ENCODE measurements at regions not wholly inside any gene's neighbourhood (a gene's known extent, or its start where the extent isn't known, plus 50 kb on each side); places are given as distances from the start of the nearest gene placed in this dataset.

DNA sequence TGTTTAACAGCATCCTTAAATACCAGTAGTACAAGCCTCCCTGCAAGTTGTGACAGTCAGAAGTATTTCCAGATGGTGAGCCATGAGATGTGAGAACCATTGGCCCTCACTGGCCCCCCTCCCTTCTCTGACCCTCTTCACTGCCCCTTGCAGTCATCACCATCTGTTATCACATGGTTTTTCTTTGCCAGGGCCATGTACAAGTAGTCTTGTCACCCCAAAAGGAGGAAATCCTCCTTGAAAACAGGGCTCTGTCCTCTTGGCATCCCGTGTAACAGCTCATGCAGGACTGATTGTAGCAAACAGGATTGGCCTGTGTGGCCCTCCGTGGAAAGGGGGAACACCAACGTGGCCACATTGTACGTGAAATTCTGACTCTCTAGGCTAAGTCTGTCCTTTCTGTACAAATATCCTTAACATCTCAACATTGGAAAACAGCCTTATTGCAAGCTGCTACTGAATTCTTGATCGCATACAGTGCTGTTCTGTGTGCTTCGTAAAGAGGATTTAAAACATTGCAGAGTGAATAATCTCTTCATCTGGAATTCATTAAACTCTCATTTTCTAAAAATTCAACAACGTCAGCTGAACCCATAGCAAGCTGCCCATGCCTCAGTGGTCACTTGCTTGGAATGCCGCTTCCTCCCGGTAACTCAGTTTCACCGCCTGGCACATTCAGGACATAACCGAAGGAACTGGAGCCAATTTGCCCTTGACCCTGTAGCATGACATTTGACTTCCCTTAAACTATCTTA, 171.7 kb downstream of the ATPSCKMT start:
- POLR2A ChIA-PET, result no interaction called here
- WGBS (ENCODE audit: insufficient coverage), result 54% methylated on average over 4 of the region's 11 CpGs
- Histone ChIP-seq H3K27me3 (replicated peaks in 1 of 2; ENCODE audit: control insufficient read depth in 2 of 2, extremely low read depth in 1 of 2, insufficient read depth in 2 of 2, low read length in 1 of 2) (peaks cover 0 to 8% of the 10 kb centered on the region in 2 experiments), H3K9me3 (no peaks in the 10 kb centered on the region), H3K27ac (ENCODE audit: low read length) (no peak overlapping the region), H3K4me1 (ENCODE audit: control insufficient read depth in 1 of 2, extremely low read depth in 1 of 2, insufficient read depth in 2 of 2, low read length in 2 of 2) (no peaks in the 10 kb centered on the region), H3K36me3 (ENCODE audit: control insufficient read depth in 2 of 2, extremely low read depth in 1 of 2, insufficient read depth in 1 of 2, low read length in 1 of 2) (no peaks in the 10 kb centered on the region), H3K4me3 (ENCODE audit: control insufficient read depth in 1 of 2, extremely low read depth in 1 of 2, low read length in 1 of 2) (no peak overlapping the region)
- H3K9me3 Mint-ChIP-seq, result peaks cover 0 to 3% (median 0%) of the 10 kb centered on the region in 3 donors
- H3K4me1 Mint-ChIP-seq, result no peaks in the 10 kb centered on the region
- no peak overlapping the region for H3K4me3 Mint-ChIP-seq
- H3K36me3 Mint-ChIP-seq, result no peaks in the 10 kb centered on the region
- CTCF ChIA-PET, result no interaction called here
- DNase-seq, result no peak
- ATAC-seq (replicated peaks in 1 of 4), result no peak
- no peak overlapping the region for H3K27ac Mint-ChIP-seq
- H3K27me3 Mint-ChIP-seq, result peaks cover 3 to 8% of the 10 kb centered on the region in 2 donors

DNA sequence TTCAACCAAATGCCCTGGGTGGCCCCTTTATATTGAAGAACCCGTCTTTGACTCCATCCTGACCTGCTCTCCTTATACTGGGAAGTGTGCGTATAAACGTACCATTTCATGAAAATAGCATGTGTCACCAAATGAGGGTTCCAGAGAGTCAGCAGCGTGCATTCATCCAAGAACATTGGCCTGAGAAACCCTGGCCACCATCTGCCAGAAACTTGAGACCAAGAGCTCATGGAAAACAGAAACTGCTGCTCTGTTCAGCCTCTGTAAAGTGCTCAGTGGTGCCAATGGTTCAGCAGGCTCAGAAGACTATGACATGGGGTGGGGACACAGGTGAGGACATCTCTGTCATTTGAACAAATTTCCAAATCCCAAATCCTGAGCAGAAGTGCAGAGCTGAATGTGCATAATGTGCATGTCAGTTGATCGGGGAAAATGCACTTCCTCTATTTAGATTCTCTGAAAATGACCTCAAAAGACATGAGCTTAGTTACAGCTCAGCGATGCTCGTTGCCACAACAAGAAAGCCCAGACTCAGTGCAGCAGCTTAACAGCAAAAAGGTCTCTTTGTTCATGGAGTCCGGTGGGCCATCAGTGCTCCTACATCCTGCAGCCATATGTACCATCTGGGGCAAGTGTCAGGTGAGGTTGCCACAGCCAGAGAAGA, 176.1 kb downstream of the ATPSCKMT start:
- 66% methylated on average over 4 of the region's 8 CpGs for WGBS (ENCODE audit: insufficient coverage)
- Histone ChIP-seq H3K4me3 (ENCODE audit: control insufficient read depth in 1 of 2, extremely low read depth in 1 of 2, low read length in 1 of 2) (no peak overlapping the region), H3K27me3 (replicated peaks in 1 of 2; ENCODE audit: control insufficient read depth in 2 of 2, extremely low read depth in 1 of 2, insufficient read depth in 2 of 2, low read length in 1 of 2) (peaks cover 0 to 3% of the 10 kb centered on the region in 2 experiments), H3K36me3 (ENCODE audit: control insufficient read depth in 2 of 2, extremely low read depth in 1 of 2, insufficient read depth in 1 of 2, low read length in 1 of 2) (no peaks in the 10 kb centered on the region), H3K4me1 (ENCODE audit: control insufficient read depth in 1 of 2, extremely low read depth in 1 of 2, insufficient read depth in 2 of 2, low read length in 2 of 2) (no peaks in the 10 kb centered on the region), H3K27ac (ENCODE audit: low read length) (no peak overlapping the region), H3K9me3 (no peaks in the 10 kb centered on the region)
- H3K4me3 Mint-ChIP-seq, result no peak overlapping the region
- H3K9me3 Mint-ChIP-seq, result peaks cover 0 to 7% (median 4%) of the 10 kb centered on the region in 3 donors
- H3K27me3 Mint-ChIP-seq, result peaks cover 4 to 8% of the 10 kb centered on the region in 2 donors
- ATAC-seq (replicated peaks in 1 of 4), result no peak
- H3K27ac Mint-ChIP-seq, result no peak overlapping the region
- peaks cover 0 to 2% (median 0%) of the 10 kb centered on the region in 3 donors for H3K4me1 Mint-ChIP-seq
- ChIA-PET POLR2A (no interaction called here), CTCF (no interaction called here)
- no peaks in the 10 kb centered on the region for H3K36me3 Mint-ChIP-seq
- DNase-seq, result no peak

DNA sequence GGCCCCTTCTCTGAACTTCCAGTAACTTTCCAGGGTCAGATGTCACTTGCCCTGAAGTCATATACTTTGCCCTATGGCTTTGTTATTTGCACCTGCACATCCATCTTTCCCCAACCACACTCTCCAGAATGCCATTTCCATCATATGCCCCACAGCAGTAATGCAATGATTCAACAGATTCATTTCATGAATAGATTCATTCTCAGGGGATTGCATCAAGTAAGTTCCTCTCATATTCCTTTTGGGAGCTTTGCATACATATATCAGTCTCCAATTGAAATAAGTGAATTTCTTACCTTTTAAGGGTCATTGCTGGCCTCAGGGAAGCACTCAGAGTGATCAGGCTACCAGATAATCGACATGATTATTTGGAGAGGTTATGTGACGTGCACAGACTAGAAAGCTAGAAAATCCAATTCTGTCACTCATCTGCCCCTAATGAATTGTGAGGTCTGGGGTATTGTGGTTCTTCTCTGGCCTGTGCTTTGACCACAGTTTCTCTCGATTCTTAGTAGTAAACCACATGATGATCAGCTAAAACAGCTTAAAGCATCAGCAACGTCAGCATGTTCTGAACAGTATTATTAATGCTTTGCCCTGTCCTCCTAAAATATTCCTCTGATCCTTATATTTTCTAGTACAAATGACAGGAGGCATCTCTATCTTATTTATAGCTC, 179.9 kb downstream of the ATPSCKMT start:
- ChIA-PET POLR2A (no interaction called here), CTCF (no interaction called here)
- peaks cover 4 to 6% (median 6%) of the 10 kb centered on the region in 3 donors for H3K9me3 Mint-ChIP-seq
- Histone ChIP-seq H3K4me3 (ENCODE audit: control insufficient read depth in 1 of 2, extremely low read depth in 1 of 2, low read length in 1 of 2) (no peak overlapping the region), H3K9me3 (no peaks in the 10 kb centered on the region), H3K4me1 (ENCODE audit: control insufficient read depth in 1 of 2, extremely low read depth in 1 of 2, insufficient read depth in 2 of 2, low read length in 2 of 2) (no peaks in the 10 kb centered on the region), H3K27me3 (replicated peaks in 1 of 2; ENCODE audit: control insufficient read depth in 2 of 2, extremely low read depth in 1 of 2, insufficient read depth in 2 of 2, low read length in 1 of 2) (no peaks in the 10 kb centered on the region), H3K36me3 (ENCODE audit: control insufficient read depth in 2 of 2, extremely low read depth in 1 of 2, insufficient read depth in 1 of 2, low read length in 1 of 2) (no peaks in the 10 kb centered on the region), H3K27ac (ENCODE audit: low read length) (no peak overlapping the region)
- H3K4me1 Mint-ChIP-seq, result peaks cover 0 to 2% (median 0%) of the 10 kb centered on the region in 3 donors
- no peaks in the 10 kb centered on the region for H3K36me3 Mint-ChIP-seq
- no peak overlapping the region for H3K4me3 Mint-ChIP-seq
- ATAC-seq (replicated peaks in 1 of 4) (no peak), DNase-seq (no peak)
- H3K27ac Mint-ChIP-seq, result no peak overlapping the region
- peaks cover 0 to 1% of the 10 kb centered on the region in 2 donors for H3K27me3 Mint-ChIP-seq
- 59% methylated on average over 3 of the region's 4 CpGs for WGBS (ENCODE audit: insufficient coverage)

DNA sequence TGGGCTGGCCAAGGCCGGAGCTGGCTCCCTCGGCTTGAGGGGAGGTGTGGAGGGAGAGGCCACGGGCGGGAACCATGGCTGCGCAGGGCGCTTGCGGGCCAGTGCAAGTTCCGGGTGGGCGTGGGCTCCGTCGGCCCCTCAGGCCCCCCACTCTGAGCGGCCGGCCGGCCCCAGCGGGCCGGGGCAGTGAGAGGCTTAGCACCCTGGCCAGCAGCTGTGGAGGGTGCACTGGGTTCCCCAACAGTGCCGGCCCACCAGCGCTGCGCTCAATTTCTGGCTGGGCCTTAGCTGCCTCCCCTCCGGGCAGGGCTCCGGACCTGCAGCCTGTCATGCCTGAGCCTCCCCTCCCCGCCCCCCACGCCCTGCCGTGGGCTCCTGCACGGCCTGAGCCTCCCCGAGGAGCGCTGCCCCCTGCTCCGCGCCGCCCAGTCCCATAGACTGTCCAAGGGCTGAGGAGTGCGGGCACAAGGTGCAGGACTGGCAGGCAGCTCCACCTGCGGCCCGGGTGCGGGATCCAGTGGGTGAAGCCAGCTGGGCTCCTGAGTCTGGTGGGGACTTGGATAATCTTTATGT, 184.2 kb downstream of the ATPSCKMT start:
- 93% methylated on average over 29 of the region's 34 CpGs for WGBS (ENCODE audit: insufficient coverage)
- H3K27me3 Mint-ChIP-seq, result peaks cover 0 to 1% of the 10 kb centered on the region in 2 donors

DNA sequence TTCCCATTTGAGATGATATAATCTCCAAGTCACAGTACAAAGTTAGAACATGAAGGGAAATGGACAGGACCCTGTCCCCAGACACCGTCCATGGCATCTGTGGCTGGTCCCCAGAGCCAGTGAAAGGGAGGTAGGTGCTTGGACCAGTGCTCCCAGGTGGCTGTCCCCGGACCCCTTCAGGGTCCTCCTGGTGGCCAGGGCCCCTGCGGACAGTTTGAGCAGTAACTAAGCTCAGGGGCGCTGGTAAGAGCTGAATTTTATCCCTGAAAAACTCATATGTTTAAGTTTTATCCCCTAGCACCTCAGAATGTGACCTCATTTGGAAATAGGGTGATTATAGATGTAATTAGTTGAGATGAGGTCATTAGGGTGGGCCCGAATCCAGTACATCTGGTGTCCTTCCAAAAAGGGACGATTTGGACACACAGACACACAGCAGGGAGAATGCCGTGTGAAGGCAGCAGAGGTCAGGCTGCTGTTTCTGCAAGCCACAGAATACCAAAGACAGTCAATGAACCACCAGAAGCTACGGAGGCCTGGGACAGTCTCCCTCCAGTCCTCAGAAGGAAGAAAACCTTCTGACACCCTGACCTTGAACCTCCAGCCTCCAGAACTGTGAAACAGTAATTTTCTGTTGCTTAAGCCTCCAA, 185.0 kb downstream of the ATPSCKMT start:
- H3K4me3 ChIP-seq (ENCODE audit: control insufficient read depth in 1 of 2, extremely low read depth in 1 of 2, low read length in 1 of 2), result no peak overlapping the region
- 82% methylated on average over 5 of the region's 8 CpGs for WGBS (ENCODE audit: insufficient coverage)
- CTCF ChIA-PET, result no interaction called here
- H3K9me3 Mint-ChIP-seq, result peaks cover 3 to 9% (median 6%) of the 10 kb centered on the region in 3 donors
- H3K36me3 ChIP-seq (ENCODE audit: control insufficient read depth in 2 of 2, extremely low read depth in 1 of 2, insufficient read depth in 1 of 2, low read length in 1 of 2), result no peaks in the 10 kb centered on the region
- no peak overlapping the region for H3K27ac Mint-ChIP-seq
- no peaks in the 10 kb centered on the region for H3K4me1 ChIP-seq (ENCODE audit: control insufficient read depth in 1 of 2, extremely low read depth in 1 of 2, insufficient read depth in 2 of 2, low read length in 2 of 2)
- peaks cover 0 to 2% (median 0%) of the 10 kb centered on the region in 3 donors for H3K4me1 Mint-ChIP-seq
- H3K27ac ChIP-seq (ENCODE audit: low read length), result no peak overlapping the region
- no peak overlapping the region for H3K4me3 Mint-ChIP-seq
- DNase-seq (no peak), ATAC-seq (replicated peaks in 1 of 4) (no peak)
- peaks cover 0 to 1% of the 10 kb centered on the region in 2 donors for H3K27me3 Mint-ChIP-seq
- no peaks in the 10 kb centered on the region for H3K9me3 ChIP-seq
- POLR2A ChIA-PET, result no interaction called here
- H3K27me3 ChIP-seq (replicated peaks in 1 of 2; ENCODE audit: control insufficient read depth in 2 of 2, extremely low read depth in 1 of 2, insufficient read depth in 2 of 2, low read length in 1 of 2), result no peaks in the 10 kb centered on the region
- H3K36me3 Mint-ChIP-seq, result no peaks in the 10 kb centered on the region

More for the DNA sequence above, 184.2 kb downstream of the ATPSCKMT start:
- H3K9me3 Mint-ChIP-seq, result peaks cover 4 to 9% (median 6%) of the 10 kb centered on the region in 3 donors
- Histone ChIP-seq H3K4me1 (ENCODE audit: control insufficient read depth in 1 of 2, extremely low read depth in 1 of 2, insufficient read depth in 2 of 2, low read length in 2 of 2) (no peaks in the 10 kb centered on the region), H3K4me3 (ENCODE audit: control insufficient read depth in 1 of 2, extremely low read depth in 1 of 2, low read length in 1 of 2) (no peak overlapping the region), H3K36me3 (ENCODE audit: control insufficient read depth in 2 of 2, extremely low read depth in 1 of 2, insufficient read depth in 1 of 2, low read length in 1 of 2) (no peaks in the 10 kb centered on the region), H3K27me3 (replicated peaks in 1 of 2; ENCODE audit: control insufficient read depth in 2 of 2, extremely low read depth in 1 of 2, insufficient read depth in 2 of 2, low read length in 1 of 2) (no peaks in the 10 kb centered on the region), H3K9me3 (no peaks in the 10 kb centered on the region), H3K27ac (ENCODE audit: low read length) (no peak overlapping the region)
- no peak for DNase-seq
- peaks cover 0 to 2% (median 0%) of the 10 kb centered on the region in 3 donors for H3K4me1 Mint-ChIP-seq
- ChIA-PET CTCF (no interaction called here), POLR2A (no interaction called here)
- H3K4me3 Mint-ChIP-seq, result no peak overlapping the region
- no peaks in the 10 kb centered on the region for H3K36me3 Mint-ChIP-seq
- no peak for ATAC-seq (replicated peaks in 1 of 4)
- H3K27ac Mint-ChIP-seq, result no peak overlapping the region

DNA sequence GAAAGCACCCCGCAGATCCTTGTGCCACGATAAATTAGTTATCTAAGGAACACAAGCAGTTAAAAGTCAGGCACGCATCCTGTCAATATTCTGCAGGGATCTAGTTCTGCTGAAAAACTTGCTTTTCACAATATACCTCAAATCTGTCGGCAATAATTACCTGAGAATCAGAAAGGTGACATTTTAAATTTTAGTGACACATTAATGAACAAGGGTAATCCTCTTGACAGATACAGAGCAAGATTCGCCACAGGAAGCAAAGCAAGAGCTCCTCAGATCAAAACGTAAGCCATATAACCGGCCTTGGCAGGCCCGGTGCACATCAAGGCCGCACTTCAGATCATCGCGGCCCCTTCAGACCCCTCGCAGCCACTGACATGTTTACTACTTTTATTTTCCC, 185.7 kb downstream of the ATPSCKMT start:
- Histone ChIP-seq H3K27ac (ENCODE audit: low read length) (no peak overlapping the region), H3K4me3 (ENCODE audit: control insufficient read depth in 1 of 2, extremely low read depth in 1 of 2, low read length in 1 of 2) (no peak overlapping the region), H3K9me3 (no peaks in the 10 kb centered on the region), H3K4me1 (ENCODE audit: control insufficient read depth in 1 of 2, extremely low read depth in 1 of 2, insufficient read depth in 2 of 2, low read length in 2 of 2) (no peaks in the 10 kb centered on the region), H3K27me3 (replicated peaks in 1 of 2; ENCODE audit: control insufficient read depth in 2 of 2, extremely low read depth in 1 of 2, insufficient read depth in 2 of 2, low read length in 1 of 2) (no peaks in the 10 kb centered on the region), H3K36me3 (ENCODE audit: control insufficient read depth in 2 of 2, extremely low read depth in 1 of 2, insufficient read depth in 1 of 2, low read length in 1 of 2) (no peaks in the 10 kb centered on the region)
- H3K4me3 Mint-ChIP-seq, result no peak overlapping the region
- POLR2A ChIA-PET, result no interaction called here
- ATAC-seq (replicated peaks in 1 of 4) (no peak), DNase-seq (no peak)
- no peaks in the 10 kb centered on the region for H3K36me3 Mint-ChIP-seq
- no peaks in the 10 kb centered on the region for H3K27me3 Mint-ChIP-seq
- H3K4me1 Mint-ChIP-seq, result peaks cover 0 to 2% (median 0%) of the 10 kb centered on the region in 3 donors
- CTCF ChIA-PET, result no interaction called here
- WGBS (ENCODE audit: insufficient coverage), result 90% methylated on average over 8 of the region's 12 CpGs
- H3K9me3 Mint-ChIP-seq, result peaks cover 0 to 9% (median 6%) of the 10 kb centered on the region in 3 donors
- no peak overlapping the region for H3K27ac Mint-ChIP-seq
